Stimulated activated CD4-positive, alpha-beta T cell treated with anti-CD3 and anti-CD28 coated beads, Interleukin-15, amount 100 ng/mL, for 1 hour (primary cell): ENCODE measurements at regions not wholly inside any gene's neighbourhood (a gene's known extent, or its start where the extent isn't known, plus 50 kb on each side); places are given as distances from the start of the nearest gene placed in this dataset.

Experiments used
- DNase-seq, 2 donors: peaks; one replicate each; pipeline ENCODE4 v3.0.0-alpha.2; 2020; ENCODE audit warnings: low read depth in 1 of 2, low spot score in 1 of 2

- DNase-seq = no peak
Observed at GRCh38 chr13:44272692-44273091, 100.9 kb upstream of the SERP2 start.

- DNase-seq = no peak
Observed at GRCh38 chr13:44273216-44273615, 100.4 kb upstream of the SERP2 start.

GRCh38 chr13:44273991-44274770 lies 99.4 kb upstream of the SERP2 start:
- no peak for DNase-seq

- no peak for DNase-seq
Observed at GRCh38 chr13:44274771-44275205, 98.8 kb upstream of the SERP2 start.

GRCh38 chr13:44275381-44275780 lies 98.2 kb upstream of the SERP2 start:
- DNase-seq = no peak

- DNase-seq = no peak
Observed at GRCh38 chr13:44276061-44276460, 97.6 kb upstream of the SERP2 start.

GRCh38 chr13:44277459-44277858 lies 96.2 kb upstream of the SERP2 start:
- DNase-seq = no peak

- no peak for DNase-seq
Observed at GRCh38 chr13:44278166-44278565, 95.5 kb upstream of the SERP2 start.

GRCh38 chr13:44280456-44280855 lies 93.2 kb upstream of the SERP2 start:
- DNase-seq = no peak

- DNase-seq = no peak
Observed at GRCh38 chr13:44281252-44282000, 92.2 kb upstream of the SERP2 start.

GRCh38 chr13:44283600-44283999 lies 90.0 kb upstream of the SERP2 start:
- no peak for DNase-seq

GRCh38 chr13:44287958-44288357 lies 85.7 kb upstream of the SERP2 start:
- no peak for DNase-seq

- DNase-seq = no peak
Observed at GRCh38 chr13:44292545-44292944, 81.1 kb upstream of the SERP2 start.

- no peak for DNase-seq
Observed at GRCh38 chr13:44293374-44293773, 80.2 kb upstream of the SERP2 start.

- no peak for DNase-seq
Observed at GRCh38 chr13:44293908-44294735, 79.5 kb upstream of the SERP2 start.

GRCh38 chr13:44294876-44295275 lies 78.7 kb upstream of the SERP2 start:
- DNase-seq = no peak

- no peak for DNase-seq
Observed at GRCh38 chr13:44296856-44297255, 76.8 kb upstream of the SERP2 start.

GRCh38 chr13:44298314-44298713 lies 75.3 kb upstream of the SERP2 start:
- DNase-seq = no peak

- DNase-seq = no peak
Observed at GRCh38 chr13:44299152-44299943, 74.3 kb upstream of the SERP2 start.

- peak in 1 of 2 donors; percentile 4 for DNase-seq
Observed at GRCh38 chr13:44300895-44301638, 72.6 kb upstream of the SERP2 start.
